Fibroblast of skin of left quadriceps (primary cell): ENCODE measurements at regions not wholly inside any gene's neighbourhood (a gene's known extent, or its start where the extent isn't known, plus 50 kb on each side); places are given as distances from the start of the nearest gene placed in this dataset.

Experiments
- DNase-seq, 2 experiments: peaks; one replicate each; pipeline ENCODE4 v3.0.0-alpha.2; 2013; ENCODE audit warnings: low read depth in 2 of 2

- DNase-seq, result no peak
Measured at GRCh38 chr6:126419901-126420300, 80.0 kb downstream of the CENPW start.

- no peak for DNase-seq
Measured at GRCh38 chr6:126422912-126423311, 83.0 kb downstream of the CENPW start.

GRCh38 chr6:126427713-126428112 is 87.8 kb downstream of the CENPW start:
- no peak for DNase-seq

GRCh38 chr6:126429866-126430265 is 90.0 kb downstream of the CENPW start:
- DNase-seq, result no peak

- no peak for DNase-seq
Measured at GRCh38 chr6:126432564-126432963, 92.6 kb downstream of the CENPW start.

GRCh38 chr6:126433927-126434326 is 94.0 kb downstream of the CENPW start:
- no peak for DNase-seq

GRCh38 chr6:126437205-126437604 is 97.3 kb downstream of the CENPW start:
- DNase-seq, result no peak

GRCh38 chr6:126439040-126439439 is 99.1 kb downstream of the CENPW start:
- DNase-seq, result no peak

- no peak for DNase-seq
Measured at GRCh38 chr6:126440923-126441322, 101.0 kb downstream of the CENPW start.

- no peak for DNase-seq
Measured at GRCh38 chr6:126444659-126445273, 104.9 kb downstream of the CENPW start.

GRCh38 chr6:126446248-126446647 is 106.3 kb downstream of the CENPW start:
- DNase-seq, result no peak

- DNase-seq, result no peak
Measured at GRCh38 chr6:126447367-126447766, 107.5 kb downstream of the CENPW start.

GRCh38 chr6:126461045-126461444 is 121.1 kb downstream of the CENPW start:
- DNase-seq, result no peak

- no peak for DNase-seq
Measured at GRCh38 chr6:126464245-126464644, 124.3 kb downstream of the CENPW start.

GRCh38 chr6:126475449-126475848 is 135.5 kb downstream of the CENPW start:
- no peak for DNase-seq

GRCh38 chr6:126477678-126478077 is 137.8 kb downstream of the CENPW start:
- DNase-seq, result no peak

GRCh38 chr6:126480268-126480667 is 140.4 kb downstream of the CENPW start:
- DNase-seq, result no peak

GRCh38 chr6:126481319-126481718 is 141.4 kb downstream of the CENPW start:
- DNase-seq, result no peak

- DNase-seq, result no peak
Measured at GRCh38 chr6:126504792-126505191, 164.9 kb downstream of the CENPW start.

GRCh38 chr6:126513198-126513597 is 173.3 kb downstream of the CENPW start:
- DNase-seq, result no peak

GRCh38 chr6:126516411-126516810 is 176.5 kb downstream of the CENPW start:
- DNase-seq, result no peak

- no peak for DNase-seq
Measured at GRCh38 chr6:126524811-126525326, 185.0 kb downstream of the CENPW start.

- DNase-seq, result no peak
Measured at GRCh38 chr6:126526547-126526946, 186.6 kb downstream of the CENPW start.

- no peak for DNase-seq
Measured at GRCh38 chr6:126526996-126527606, 187.2 kb downstream of the CENPW start.
